Neural crest cell (in vitro differentiated cells): ENCODE measurements at regions not wholly inside any gene's neighbourhood (a gene's known extent, or its start where the extent isn't known, plus 50 kb on each side); places are given as distances from the start of the nearest gene placed in this dataset.
A peak's percentile ranks its signal among the peaks of the same experiment; 100 is the strongest.
"Not testable (repeated sequence)": the region's sequence is repeated elsewhere in the genome, so short reads cannot be mapped to it uniquely, and the experiment has no call there.

ENCODE experiments used
- DNase-seq: peaks from one replicate; pipeline ENCODE4 v3.0.0; 2021; ENCODE audit warnings: low read depth, mixed read lengths, low spot score
- H3K27ac Mint-ChIP-seq: one replicate; pipeline ENCODE4 v1.8.0; 2021; ENCODE audit warnings: mild to moderate bottlenecking, mixed read lengths; ENCODE audit not compliant: unreplicated experiment
- H3K27me3 Mint-ChIP-seq: 2 replicates; pipeline ENCODE4 v1.8.0; 2021; ENCODE audit warnings: low read depth, mild to moderate bottlenecking, mixed read lengths
- H3K36me3 Mint-ChIP-seq: 2 replicates; pipeline ENCODE4 v1.8.0; 2021; ENCODE audit warnings: low read depth, mild to moderate bottlenecking, mixed read lengths
- H3K4me1 Mint-ChIP-seq: 2 replicates; pipeline ENCODE4 v1.8.0; 2021; ENCODE audit warnings: mixed read lengths
- H3K4me3 Mint-ChIP-seq: one replicate; pipeline ENCODE4 v1.8.0; 2021; ENCODE audit warnings: mild to moderate bottlenecking, mixed read lengths
- H3K9me3 Mint-ChIP-seq: 2 replicates; pipeline ENCODE4 v1.8.0; 2021; ENCODE audit warnings: mixed read lengths
- TF ChIP-seq, protein P1 (sequence below): fragments of 200-600 bp; sonication (generic); conservative IDR thresholded peaks from 2 replicates; pipeline ENCODE4 v1.5.0; 2021; ENCODE audit warnings: antibody characterized with exemption, mild to moderate bottlenecking

DNA sequence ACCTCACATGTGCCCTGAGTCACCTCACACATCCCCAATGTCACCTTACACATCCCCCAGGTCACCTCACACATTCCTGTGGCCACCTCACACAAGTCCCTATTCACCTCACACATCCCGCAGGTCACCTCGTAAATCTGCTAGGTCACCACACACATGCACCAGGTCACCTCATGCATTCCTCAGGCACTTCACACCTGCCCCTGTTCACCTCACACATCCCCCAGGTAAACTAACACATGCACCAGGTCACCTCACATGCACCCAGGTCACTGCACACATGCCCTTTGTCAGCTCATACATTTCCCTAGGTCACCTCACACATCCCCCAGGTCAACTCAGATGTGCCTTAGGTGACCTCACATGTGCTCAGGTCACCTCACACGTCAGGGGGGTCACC lies 639.8 kb downstream of the TMEM121 start:
- no peak for DNase-seq
- no peaks in the 10 kb centered on the region for H3K4me1 Mint-ChIP-seq
- H3K36me3 Mint-ChIP-seq = peaks cover 18% of the 10 kb centered on the region
- no peaks in the 10 kb centered on the region for H3K27me3 Mint-ChIP-seq
- H3K4me3 Mint-ChIP-seq = no peak overlapping the region
- TF ChIP-seq, protein P1, sequence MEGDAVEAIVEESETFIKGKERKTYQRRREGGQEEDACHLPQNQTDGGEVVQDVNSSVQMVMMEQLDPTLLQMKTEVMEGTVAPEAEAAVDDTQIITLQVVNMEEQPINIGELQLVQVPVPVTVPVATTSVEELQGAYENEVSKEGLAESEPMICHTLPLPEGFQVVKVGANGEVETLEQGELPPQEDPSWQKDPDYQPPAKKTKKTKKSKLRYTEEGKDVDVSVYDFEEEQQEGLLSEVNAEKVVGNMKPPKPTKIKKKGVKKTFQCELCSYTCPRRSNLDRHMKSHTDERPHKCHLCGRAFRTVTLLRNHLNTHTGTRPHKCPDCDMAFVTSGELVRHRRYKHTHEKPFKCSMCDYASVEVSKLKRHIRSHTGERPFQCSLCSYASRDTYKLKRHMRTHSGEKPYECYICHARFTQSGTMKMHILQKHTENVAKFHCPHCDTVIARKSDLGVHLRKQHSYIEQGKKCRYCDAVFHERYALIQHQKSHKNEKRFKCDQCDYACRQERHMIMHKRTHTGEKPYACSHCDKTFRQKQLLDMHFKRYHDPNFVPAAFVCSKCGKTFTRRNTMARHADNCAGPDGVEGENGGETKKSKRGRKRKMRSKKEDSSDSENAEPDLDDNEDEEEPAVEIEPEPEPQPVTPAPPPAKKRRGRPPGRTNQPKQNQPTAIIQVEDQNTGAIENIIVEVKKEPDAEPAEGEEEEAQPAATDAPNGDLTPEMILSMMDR = no peak
- H3K27ac Mint-ChIP-seq = no peak overlapping the region
- H3K9me3 Mint-ChIP-seq = peaks cover 24% of the 10 kb centered on the region

DNA sequence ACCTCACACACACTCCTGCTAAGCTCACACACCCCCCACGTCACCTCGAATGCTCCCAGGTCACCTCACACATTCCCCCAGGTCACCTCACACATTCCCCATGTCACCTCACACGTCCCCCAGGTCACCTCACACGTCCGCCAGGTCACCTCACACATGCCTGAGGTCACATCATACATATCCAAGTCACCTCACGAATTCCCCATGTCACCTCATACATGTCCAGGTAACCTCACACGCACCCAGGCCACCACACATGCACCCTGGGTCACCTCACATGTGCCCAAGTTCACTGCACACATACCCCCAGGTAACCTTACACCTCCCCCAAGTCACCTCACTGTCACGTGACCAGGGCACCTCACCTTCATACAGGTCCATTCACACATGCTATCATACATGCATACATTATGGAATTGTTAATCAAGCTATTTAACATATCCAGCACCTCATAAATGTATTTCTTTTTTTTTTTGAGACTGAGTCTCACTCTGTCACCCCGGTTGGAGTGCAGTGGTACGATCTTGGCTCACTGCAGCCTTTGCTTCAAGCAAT lies 640.3 kb downstream of the TMEM121 start:
- no peaks in the 10 kb centered on the region for H3K27me3 Mint-ChIP-seq
- no peak overlapping the region for H3K4me3 Mint-ChIP-seq
- H3K4me1 Mint-ChIP-seq = no peaks in the 10 kb centered on the region
- no peak for DNase-seq
- no peak overlapping the region for H3K27ac Mint-ChIP-seq
- peaks cover 18% of the 10 kb centered on the region for H3K36me3 Mint-ChIP-seq
- TF ChIP-seq, protein P1 = no peak
- peaks cover 26% of the 10 kb centered on the region for H3K9me3 Mint-ChIP-seq

DNA sequence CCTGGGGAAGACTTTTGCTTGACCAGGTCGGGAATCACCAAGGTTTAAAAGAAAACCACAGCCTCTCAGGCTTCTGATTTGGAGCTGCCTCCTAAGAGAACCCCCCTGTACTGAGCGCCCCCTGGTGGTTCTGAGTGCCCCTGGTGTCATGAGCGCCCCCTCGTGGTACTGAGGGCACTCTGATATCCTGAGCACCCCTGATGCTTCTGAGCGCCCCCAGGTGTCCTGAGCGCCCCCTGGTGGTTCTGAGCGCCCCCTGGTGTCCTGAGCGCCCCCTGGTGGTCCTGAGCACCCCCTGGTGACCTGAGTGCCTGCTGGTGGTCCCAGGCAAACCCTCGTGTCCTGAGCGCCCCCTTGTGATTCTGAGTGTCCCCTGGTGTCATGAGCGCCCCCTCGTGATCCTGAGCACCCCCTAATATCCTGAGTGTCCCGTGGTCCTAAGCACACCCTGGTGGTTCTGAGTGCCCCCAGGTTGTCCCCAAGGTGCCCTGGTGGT lies 643.8 kb downstream of the TMEM121 start:
- not testable (repeated sequence) for H3K4me3 Mint-ChIP-seq, DNase-seq

DNA sequence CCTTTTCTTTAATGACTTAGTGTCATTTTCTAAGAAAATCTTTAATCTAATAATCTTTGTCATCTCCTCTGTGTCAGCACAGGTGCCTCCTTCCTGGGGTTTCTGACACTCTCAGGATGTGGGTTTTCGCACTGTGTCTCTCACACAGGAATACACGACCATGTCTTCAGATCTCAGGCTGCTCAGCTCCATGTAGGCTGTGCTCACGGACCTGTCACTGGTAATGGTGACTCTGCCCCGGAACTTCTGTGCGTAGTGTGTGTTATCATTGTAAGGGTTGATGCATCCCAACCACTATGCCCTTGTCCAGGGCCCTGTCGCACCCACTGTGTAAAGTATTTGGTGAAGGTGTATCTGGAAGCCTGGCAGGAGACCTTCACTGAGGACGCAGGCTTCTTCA lies 647.8 kb downstream of the TMEM121 start:
- Mint-ChIP-seq H3K27ac (no peak overlapping the region), H3K4me3 (no peak overlapping the region), H3K9me3 (peaks cover 18% of the 10 kb centered on the region), H3K36me3 (no peaks in the 10 kb centered on the region), H3K4me1 (no peaks in the 10 kb centered on the region), H3K27me3 (no peaks in the 10 kb centered on the region)
- no peak for DNase-seq
- TF ChIP-seq, protein P1 = no peak

More for the DNA sequence above, 643.8 kb downstream of the TMEM121 start:
- H3K36me3 Mint-ChIP-seq = peaks cover 15% of the 10 kb centered on the region
- TF ChIP-seq, protein P1 = peak; percentile 17
- H3K9me3 Mint-ChIP-seq = peaks cover 22% of the 10 kb centered on the region
- not testable (repeated sequence) for H3K27me3 Mint-ChIP-seq, H3K27ac Mint-ChIP-seq, H3K4me1 Mint-ChIP-seq

DNA sequence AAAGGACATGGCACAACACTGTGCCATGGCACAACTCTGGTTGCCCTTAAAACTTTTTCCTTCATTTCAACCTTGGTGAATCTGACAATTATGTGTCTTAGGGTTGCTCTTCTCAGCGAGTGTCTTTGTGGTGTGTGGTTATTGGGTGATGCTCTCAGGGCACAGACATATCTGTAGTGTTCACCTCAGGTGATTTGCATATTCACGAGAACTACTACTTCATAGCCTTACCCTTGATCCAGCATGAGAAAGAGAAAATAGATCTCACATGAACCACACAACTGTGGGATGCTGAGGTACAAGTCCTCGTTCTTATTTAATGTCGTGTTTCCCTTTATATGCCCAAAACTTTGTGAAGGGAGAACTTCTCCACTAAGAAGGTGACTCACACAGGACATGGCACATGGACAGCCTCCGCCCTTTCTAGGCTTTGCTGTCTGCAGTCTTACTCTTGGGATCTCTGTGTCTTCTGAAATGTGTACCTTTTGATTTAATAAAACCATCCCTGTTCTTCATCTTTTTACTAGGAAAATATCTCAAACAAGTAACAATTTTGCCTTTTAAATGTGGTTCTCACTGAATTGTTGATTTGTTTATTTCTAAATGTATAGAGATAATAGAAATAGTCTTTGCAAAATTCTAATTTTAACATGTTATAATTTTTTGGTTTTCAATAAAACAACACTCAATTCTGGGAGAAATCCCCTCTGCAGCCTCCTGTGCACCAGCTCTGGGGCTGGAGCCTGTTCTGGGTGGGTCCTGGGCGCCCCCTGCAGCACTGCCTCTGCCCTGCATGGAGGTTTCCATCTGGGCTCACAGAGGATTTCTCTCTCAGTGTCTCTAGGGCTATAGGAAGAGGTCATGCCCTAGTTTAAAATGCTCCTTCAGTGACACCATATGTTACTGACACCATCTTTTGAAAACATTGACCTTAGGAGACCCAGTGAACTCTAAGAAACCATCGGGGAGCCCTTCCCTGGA lies 651.2 kb downstream of the TMEM121 start:
- H3K36me3 Mint-ChIP-seq, H3K27me3 Mint-ChIP-seq, H3K4me3 Mint-ChIP-seq, DNase-seq, H3K4me1 Mint-ChIP-seq, H3K27ac Mint-ChIP-seq: not testable (repeated sequence)
- peaks cover 22% of the 10 kb centered on the region for H3K9me3 Mint-ChIP-seq

DNA sequence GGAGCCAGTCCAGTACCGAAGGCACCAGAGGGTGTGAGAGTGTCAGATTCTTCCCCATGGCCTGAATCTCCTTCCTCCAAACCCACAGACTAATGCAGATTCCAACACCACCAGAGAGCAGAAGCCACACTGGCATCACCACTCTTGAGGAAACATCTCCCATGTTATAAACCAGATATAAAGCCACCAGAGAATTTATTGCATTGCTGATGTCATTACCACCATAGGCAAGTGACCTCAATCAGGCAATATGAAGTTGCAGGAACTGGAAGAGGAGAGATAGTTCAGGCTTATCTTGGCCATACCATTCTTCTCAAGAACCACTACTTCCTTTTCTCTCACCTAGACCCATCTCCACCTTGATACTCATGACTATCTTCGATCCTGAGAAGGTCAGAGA lies 653.4 kb downstream of the TMEM121 start:
- Mint-ChIP-seq H3K4me1 (no peaks in the 10 kb centered on the region), H3K27ac (no peak overlapping the region), H3K9me3 (peaks cover 29% of the 10 kb centered on the region), H3K27me3 (no peaks in the 10 kb centered on the region), H3K36me3 (no peaks in the 10 kb centered on the region), H3K4me3 (no peak overlapping the region)
- DNase-seq = no peak
- TF ChIP-seq, protein P1 = no peak

DNA sequence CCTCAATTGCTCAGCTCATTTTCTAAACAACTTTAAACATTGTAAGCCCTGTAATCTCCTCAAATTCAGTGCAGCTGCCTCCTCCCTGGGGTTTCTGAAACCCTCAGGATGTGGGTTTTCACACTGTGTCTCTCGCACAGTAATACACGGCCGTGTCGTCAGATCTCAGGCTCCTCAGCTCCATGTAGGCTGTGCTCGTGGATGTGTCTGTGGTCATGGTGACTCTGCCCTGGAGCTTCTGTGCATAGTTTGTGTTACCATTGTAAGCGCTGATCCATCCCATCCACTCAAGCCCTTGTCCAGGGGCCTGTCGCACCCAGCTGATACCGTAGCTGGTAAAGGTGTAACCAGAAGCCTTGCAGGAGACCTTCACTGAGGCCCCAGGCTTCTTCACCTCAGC lies 658.4 kb downstream of the TMEM121 start:
- H3K27ac Mint-ChIP-seq, DNase-seq, H3K36me3 Mint-ChIP-seq, H3K4me3 Mint-ChIP-seq, H3K4me1 Mint-ChIP-seq, H3K27me3 Mint-ChIP-seq: not testable (repeated sequence)
- peaks cover 27% of the 10 kb centered on the region for H3K9me3 Mint-ChIP-seq

DNA sequence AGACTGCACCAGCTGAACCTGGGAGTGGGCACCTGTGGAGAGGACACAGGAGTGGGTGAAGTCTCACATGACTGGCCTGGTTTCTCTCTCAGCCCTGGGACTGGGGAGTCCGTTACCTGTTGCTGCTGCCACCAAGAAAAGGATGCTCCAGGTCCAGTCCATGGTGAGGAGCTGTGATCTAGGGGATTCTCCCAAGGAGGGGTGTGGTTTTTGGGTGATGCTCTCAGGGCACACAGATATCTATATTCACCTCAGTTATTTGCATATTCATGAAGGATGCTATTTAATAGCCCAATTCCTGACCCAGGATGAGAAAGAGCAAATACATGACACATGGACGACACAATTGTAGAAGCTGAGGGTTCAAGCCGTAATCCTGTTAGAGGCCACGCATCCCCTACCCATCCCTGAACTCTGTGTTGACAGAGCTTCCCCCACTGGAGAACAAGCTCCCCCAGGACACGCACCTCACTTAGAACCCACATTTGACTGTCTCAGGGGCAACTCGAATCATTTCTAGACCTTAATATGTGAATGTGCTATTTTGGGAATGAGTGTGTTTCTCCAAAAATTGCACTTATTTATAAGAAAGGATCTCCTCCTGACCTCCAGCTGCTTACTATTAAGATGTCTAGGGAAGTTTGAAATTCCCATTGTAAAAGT lies 658.9 kb downstream of the TMEM121 start:
- not testable (repeated sequence) for DNase-seq, H3K4me1 Mint-ChIP-seq, H3K27me3 Mint-ChIP-seq, H3K36me3 Mint-ChIP-seq, H3K4me3 Mint-ChIP-seq, H3K27ac Mint-ChIP-seq
- H3K9me3 Mint-ChIP-seq = peaks cover 26% of the 10 kb centered on the region
